Coronary artery (tissue), 2 donors: ENCODE measurements at regions not wholly inside any gene's neighbourhood (a gene's known extent, or its start where the extent isn't known, plus 50 kb on each side); places are given as distances from the start of the nearest gene placed in this dataset.

Source experiments
- DNase-seq: peaks from one replicate; pipeline ENCODE4 v3.0.0-alpha.2; 2017; ENCODE audit warnings: low spot score
- H3K27ac ChIP-seq, 2 donors: fragments of 200-600 bp; sonication (generic); one replicate each; pipeline ENCODE4 v1.5.1; 2016 to 2019
- H3K4me3 ChIP-seq: fragments of 200-600 bp; sonication (generic); 2 replicates; pipeline ENCODE4 v1.5.1; 2016; ENCODE audit warnings: mild to moderate bottlenecking, moderate library complexity
- TF ChIP-seq, protein P1 (sequence below): fragments of 200-600 bp; sonication (generic); IDR thresholded peaks from one replicate; pipeline ENCODE4 v1.5.1; 2019; ENCODE audit warnings: antibody characterized with exemption

DNA sequence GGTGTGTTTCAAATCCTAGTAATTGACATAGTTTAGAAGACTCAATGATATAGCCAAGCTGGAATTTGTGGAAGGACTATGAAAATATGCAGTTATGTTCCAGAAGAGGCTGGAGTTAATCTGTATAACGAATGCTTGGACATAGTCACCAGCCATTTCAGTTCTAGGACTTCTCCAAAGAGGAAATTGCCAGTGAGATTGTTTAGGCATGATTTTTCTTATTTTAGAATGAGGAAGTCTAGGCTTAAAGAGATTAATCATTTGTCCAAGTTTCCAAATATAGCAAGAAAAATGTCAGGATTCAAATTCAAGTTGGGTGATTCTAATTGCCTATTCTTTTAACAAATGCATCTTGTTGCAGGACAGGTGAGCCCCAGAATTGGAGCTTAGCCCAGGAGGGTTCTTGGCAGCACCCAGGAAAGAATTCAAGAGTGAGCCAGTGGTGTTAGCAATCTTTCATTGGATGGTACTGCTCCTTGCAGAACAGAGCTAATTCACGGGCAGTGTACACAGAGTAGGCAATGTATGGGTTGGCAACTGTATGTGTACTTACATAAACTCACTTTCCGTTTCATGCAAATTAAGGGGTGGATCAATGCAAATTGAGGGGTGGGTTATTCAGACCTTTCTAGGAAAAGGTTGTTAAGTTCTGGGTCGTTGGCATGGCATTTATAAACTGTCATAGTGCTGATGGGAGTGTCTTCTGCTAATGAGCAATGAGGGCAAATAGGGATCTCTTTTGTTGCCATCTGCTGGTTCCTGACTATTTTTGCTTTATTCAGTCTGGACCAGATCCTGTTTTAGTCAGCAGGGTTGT lies 763.1 kb upstream of the SLITRK1 start:
- no peak overlapping the region for H3K27ac ChIP-seq
- TF ChIP-seq, protein P1, sequence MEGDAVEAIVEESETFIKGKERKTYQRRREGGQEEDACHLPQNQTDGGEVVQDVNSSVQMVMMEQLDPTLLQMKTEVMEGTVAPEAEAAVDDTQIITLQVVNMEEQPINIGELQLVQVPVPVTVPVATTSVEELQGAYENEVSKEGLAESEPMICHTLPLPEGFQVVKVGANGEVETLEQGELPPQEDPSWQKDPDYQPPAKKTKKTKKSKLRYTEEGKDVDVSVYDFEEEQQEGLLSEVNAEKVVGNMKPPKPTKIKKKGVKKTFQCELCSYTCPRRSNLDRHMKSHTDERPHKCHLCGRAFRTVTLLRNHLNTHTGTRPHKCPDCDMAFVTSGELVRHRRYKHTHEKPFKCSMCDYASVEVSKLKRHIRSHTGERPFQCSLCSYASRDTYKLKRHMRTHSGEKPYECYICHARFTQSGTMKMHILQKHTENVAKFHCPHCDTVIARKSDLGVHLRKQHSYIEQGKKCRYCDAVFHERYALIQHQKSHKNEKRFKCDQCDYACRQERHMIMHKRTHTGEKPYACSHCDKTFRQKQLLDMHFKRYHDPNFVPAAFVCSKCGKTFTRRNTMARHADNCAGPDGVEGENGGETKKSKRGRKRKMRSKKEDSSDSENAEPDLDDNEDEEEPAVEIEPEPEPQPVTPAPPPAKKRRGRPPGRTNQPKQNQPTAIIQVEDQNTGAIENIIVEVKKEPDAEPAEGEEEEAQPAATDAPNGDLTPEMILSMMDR: no peak
- H3K4me3 ChIP-seq: no peak overlapping the region
- no peak for DNase-seq

GRCh38 chr13:84641491-84641890 lies 759.2 kb upstream of the SLITRK1 start:
- TF ChIP-seq, protein P1: no peak

GRCh38 chr13:84640691-84641090 lies 758.4 kb upstream of the SLITRK1 start:
- Histone ChIP-seq H3K27ac (no peak overlapping the region), H3K4me3 (no peak overlapping the region)
- TF ChIP-seq, protein P1: no peak
- no peak for DNase-seq

More at GRCh38 chr13:84641491-84641890, 759.2 kb upstream of the SLITRK1 start:
- Histone ChIP-seq H3K4me3 (no peak overlapping the region), H3K27ac (no peak overlapping the region)
- DNase-seq: no peak

GRCh38 chr13:84630476-84630875 lies 748.2 kb upstream of the SLITRK1 start:
- TF ChIP-seq, protein P1: no peak
- no peak for DNase-seq
- Histone ChIP-seq H3K27ac (no peak overlapping the region), H3K4me3 (no peak overlapping the region)

DNA sequence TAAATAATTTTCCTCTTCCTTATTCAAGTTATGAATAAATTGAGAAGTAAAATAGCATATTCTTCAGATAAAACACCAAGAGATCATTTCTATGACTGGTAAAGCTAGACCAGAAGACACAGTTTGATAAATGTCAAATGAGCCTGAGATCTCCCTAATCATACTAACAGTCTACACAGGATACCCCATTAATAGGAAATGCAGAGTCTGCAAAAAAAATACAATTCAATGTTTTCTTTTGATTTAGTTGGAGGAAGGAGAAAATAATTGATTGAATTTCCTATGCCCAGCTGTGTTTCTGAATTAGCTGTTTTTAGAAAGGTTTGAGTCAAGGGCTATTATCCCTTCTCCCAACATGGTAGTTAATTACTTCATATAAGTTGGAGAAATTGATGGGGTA lies 734.6 kb upstream of the SLITRK1 start:
- no peak for DNase-seq
- TF ChIP-seq, protein P1: no peak
- Histone ChIP-seq H3K4me3 (no peak overlapping the region), H3K27ac (no peak overlapping the region)

DNA sequence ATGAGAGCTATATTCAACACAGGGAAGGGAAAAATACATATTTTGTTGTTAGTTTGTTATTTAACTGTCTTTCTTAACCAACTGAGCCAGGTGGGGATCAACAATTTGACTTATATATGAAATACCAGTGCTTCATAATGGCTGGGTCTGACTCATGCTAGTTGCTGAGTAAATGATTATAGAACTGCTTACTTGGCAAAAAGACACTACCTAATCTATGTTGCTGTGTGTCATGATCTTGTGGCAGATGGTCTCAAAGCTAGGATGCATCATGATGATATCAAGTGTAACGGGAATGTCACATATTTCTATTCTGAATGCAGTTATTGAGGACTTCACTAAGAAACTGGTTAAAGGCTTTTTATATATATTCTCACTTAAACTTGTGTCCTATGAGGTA lies 727.4 kb upstream of the SLITRK1 start:
- H3K4me3 ChIP-seq: no peak overlapping the region
- TF ChIP-seq, protein P1: no peak
- DNase-seq: no peak
- H3K27ac ChIP-seq: no peak overlapping the region

GRCh38 chr13:84607261-84608013 lies 725.2 kb upstream of the SLITRK1 start:
- TF ChIP-seq, protein P1: no peak
- no peak for DNase-seq
- Histone ChIP-seq H3K4me3 (no peak overlapping the region), H3K27ac (no peak overlapping the region)
